HG03354 (cell line): ENCODE measurements at regions not wholly inside any gene's neighbourhood (a gene's known extent, or its start where the extent isn't known, plus 50 kb on each side); places are given as distances from the start of the nearest gene placed in this dataset.

Source experiments
- ATAC-seq: cut with Tn5 transposase; IDR thresholded peaks from one replicate; pipeline ENCODE4 v1.9.1; 2021; ENCODE audit warnings: mild to moderate bottlenecking; ENCODE audit not compliant: unreplicated experiment, poor library complexity, severe bottlenecking

- no peak for ATAC-seq
Measured at GRCh38 chr22:47471406-47471805, 709.0 kb downstream of the TBC1D22A start.

GRCh38 chr22:47465809-47466208 is 703.4 kb downstream of the TBC1D22A start:
- ATAC-seq: no peak

- ATAC-seq: no peak
Measured at GRCh38 chr22:47465222-47465621, 702.8 kb downstream of the TBC1D22A start.

GRCh38 chr22:47463220-47463619 is 700.8 kb downstream of the TBC1D22A start:
- no peak for ATAC-seq

GRCh38 chr22:47460861-47461260 is 698.4 kb downstream of the TBC1D22A start:
- ATAC-seq: no peak

- ATAC-seq: no peak
Measured at GRCh38 chr22:47460176-47460575, 697.7 kb downstream of the TBC1D22A start.

GRCh38 chr22:47458348-47458747 is 695.9 kb downstream of the TBC1D22A start:
- ATAC-seq: no peak

- no peak for ATAC-seq
Measured at GRCh38 chr22:47457509-47458300, 695.3 kb downstream of the TBC1D22A start.

- no peak for ATAC-seq
Measured at GRCh38 chr22:47457021-47457420, 694.6 kb downstream of the TBC1D22A start.

GRCh38 chr22:47456031-47456430 is 693.6 kb downstream of the TBC1D22A start:
- no peak for ATAC-seq

GRCh38 chr22:47453049-47453448 is 690.6 kb downstream of the TBC1D22A start:
- ATAC-seq: no peak

- no peak for ATAC-seq
Measured at GRCh38 chr22:47452184-47452583, 689.7 kb downstream of the TBC1D22A start.

- ATAC-seq: no peak
Measured at GRCh38 chr22:47450876-47451475, 688.5 kb downstream of the TBC1D22A start.

GRCh38 chr22:47449508-47450270 is 687.2 kb downstream of the TBC1D22A start:
- no peak for ATAC-seq

GRCh38 chr22:47448231-47449223 is 686.1 kb downstream of the TBC1D22A start:
- no peak for ATAC-seq

GRCh38 chr22:47446821-47447810 is 684.7 kb downstream of the TBC1D22A start:
- ATAC-seq: no peak

GRCh38 chr22:47446331-47446730 is 683.9 kb downstream of the TBC1D22A start:
- ATAC-seq: no peak

GRCh38 chr22:47445716-47446290 is 683.4 kb downstream of the TBC1D22A start:
- no peak for ATAC-seq
